ENCODE measurements at regions not wholly inside any gene's neighbourhood (a gene's known extent, or its start where the extent isn't known, plus 50 kb on each side); places are given as distances from the start of the nearest gene placed in this dataset.

- DNase-seq (ENCODE audit: low read depth) = no peak
Measured at GRCh38 chr13:105787632-105788031, 747.8 kb downstream of the EFNB2 start.

- DNase-seq (ENCODE audit: low read depth) = no peak
Measured at GRCh38 chr13:105785436-105785835, 750.0 kb downstream of the EFNB2 start.

- DNase-seq (ENCODE audit: low read depth) = no peak
Measured at GRCh38 chr13:105783261-105783660, 752.2 kb downstream of the EFNB2 start.

GRCh38 chr13:105778196-105778595 lies 757.3 kb downstream of the EFNB2 start:
- DNase-seq (ENCODE audit: low read depth) = no peak

GRCh38 chr13:105774739-105775460 lies 760.6 kb downstream of the EFNB2 start:
- DNase-seq (ENCODE audit: low read depth) = no peak

GRCh38 chr13:105773863-105774538 lies 761.5 kb downstream of the EFNB2 start:
- DNase-seq (ENCODE audit: low read depth) = no peak

- no peak for DNase-seq (ENCODE audit: low read depth)
Measured at GRCh38 chr13:105773241-105773640, 762.2 kb downstream of the EFNB2 start.

- no peak for DNase-seq (ENCODE audit: low read depth)
Measured at GRCh38 chr13:105764486-105764885, 771.0 kb downstream of the EFNB2 start.

GRCh38 chr13:105763851-105764250 lies 771.6 kb downstream of the EFNB2 start:
- DNase-seq (ENCODE audit: low read depth) = no peak

- no peak for DNase-seq (ENCODE audit: low read depth)
Measured at GRCh38 chr13:105762096-105762495, 773.4 kb downstream of the EFNB2 start.

- no peak for DNase-seq (ENCODE audit: low read depth)
Measured at GRCh38 chr13:105758918-105759860, 776.3 kb downstream of the EFNB2 start.

GRCh38 chr13:105740739-105741138 lies 794.7 kb downstream of the EFNB2 start:
- DNase-seq (ENCODE audit: low read depth) = no peak

GRCh38 chr13:105737688-105738087 lies 797.8 kb downstream of the EFNB2 start:
- DNase-seq (ENCODE audit: low read depth) = no peak

- DNase-seq (ENCODE audit: low read depth) = no peak
Measured at GRCh38 chr13:105735281-105735680, 800.2 kb downstream of the EFNB2 start.

GRCh38 chr13:105732806-105733529 lies 802.5 kb downstream of the EFNB2 start:
- no peak for DNase-seq (ENCODE audit: low read depth)

GRCh38 chr13:105725887-105726286 lies 809.6 kb downstream of the EFNB2 start:
- no peak for DNase-seq (ENCODE audit: low read depth)

GRCh38 chr13:105721016-105721415 lies 814.4 kb downstream of the EFNB2 start:
- no peak for DNase-seq (ENCODE audit: low read depth)

GRCh38 chr13:105719859-105720258 lies 815.6 kb downstream of the EFNB2 start:
- DNase-seq (ENCODE audit: low read depth) = no peak

- DNase-seq (ENCODE audit: low read depth) = no peak
Measured at GRCh38 chr13:105709181-105709580, 826.3 kb downstream of the EFNB2 start.

GRCh38 chr13:105703843-105704242 lies 831.6 kb downstream of the EFNB2 start:
- no peak for DNase-seq (ENCODE audit: low read depth)

GRCh38 chr13:105702441-105702840 lies 833.0 kb downstream of the EFNB2 start:
- no peak for DNase-seq (ENCODE audit: low read depth)

GRCh38 chr13:105692769-105693168 lies 842.7 kb downstream of the EFNB2 start:
- DNase-seq (ENCODE audit: low read depth) = no peak

Data from activated T-helper 1 cell treated with Interleukin-2 at 50 U/mL for 16 hours (primary cell).